ENCODE measurements at regions not wholly inside any gene's neighbourhood (a gene's known extent, or its start where the extent isn't known, plus 50 kb on each side); places are given as distances from the start of the nearest gene placed in this dataset.

DNA sequence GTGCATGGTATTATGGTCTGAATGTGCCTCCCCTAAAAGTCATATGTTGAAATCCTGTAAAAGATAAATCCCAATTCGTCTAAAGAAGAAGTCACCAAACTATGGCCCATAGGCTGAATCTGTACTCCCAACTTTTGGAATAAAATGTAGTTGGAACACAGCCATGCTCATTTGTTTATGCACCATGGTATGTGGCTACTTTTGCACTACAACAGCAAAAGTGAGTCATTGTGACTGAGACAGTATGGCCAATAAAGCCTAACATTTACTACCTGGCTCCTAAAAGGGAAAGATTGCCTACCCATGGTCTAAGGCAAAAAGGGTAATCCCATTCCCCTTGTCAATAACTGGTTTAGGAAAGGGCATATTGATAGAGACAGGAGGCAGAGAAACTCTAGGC is 101.8 kb downstream of the LRIG3 start:
- no peak overlapping the region for H3K4me3 ChIP-seq
- H3K36me3 ChIP-seq (ENCODE audit: low read depth), result no peaks in the 10 kb centered on the region
- no peaks in the 10 kb centered on the region for H3K4me1 ChIP-seq (ENCODE audit: low read depth)
- ATAC-seq (no peak), DNase-seq (no peak)
- TF ChIP-seq, protein P1, sequence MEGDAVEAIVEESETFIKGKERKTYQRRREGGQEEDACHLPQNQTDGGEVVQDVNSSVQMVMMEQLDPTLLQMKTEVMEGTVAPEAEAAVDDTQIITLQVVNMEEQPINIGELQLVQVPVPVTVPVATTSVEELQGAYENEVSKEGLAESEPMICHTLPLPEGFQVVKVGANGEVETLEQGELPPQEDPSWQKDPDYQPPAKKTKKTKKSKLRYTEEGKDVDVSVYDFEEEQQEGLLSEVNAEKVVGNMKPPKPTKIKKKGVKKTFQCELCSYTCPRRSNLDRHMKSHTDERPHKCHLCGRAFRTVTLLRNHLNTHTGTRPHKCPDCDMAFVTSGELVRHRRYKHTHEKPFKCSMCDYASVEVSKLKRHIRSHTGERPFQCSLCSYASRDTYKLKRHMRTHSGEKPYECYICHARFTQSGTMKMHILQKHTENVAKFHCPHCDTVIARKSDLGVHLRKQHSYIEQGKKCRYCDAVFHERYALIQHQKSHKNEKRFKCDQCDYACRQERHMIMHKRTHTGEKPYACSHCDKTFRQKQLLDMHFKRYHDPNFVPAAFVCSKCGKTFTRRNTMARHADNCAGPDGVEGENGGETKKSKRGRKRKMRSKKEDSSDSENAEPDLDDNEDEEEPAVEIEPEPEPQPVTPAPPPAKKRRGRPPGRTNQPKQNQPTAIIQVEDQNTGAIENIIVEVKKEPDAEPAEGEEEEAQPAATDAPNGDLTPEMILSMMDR (IDR thresholded peaks at IDR 0.05), result no peak
- H3K9me3 ChIP-seq, result no peaks in the 10 kb centered on the region
- intact Hi-C loops (cut with DNase I, micrococcal nuclease), result no loop called here

DNA sequence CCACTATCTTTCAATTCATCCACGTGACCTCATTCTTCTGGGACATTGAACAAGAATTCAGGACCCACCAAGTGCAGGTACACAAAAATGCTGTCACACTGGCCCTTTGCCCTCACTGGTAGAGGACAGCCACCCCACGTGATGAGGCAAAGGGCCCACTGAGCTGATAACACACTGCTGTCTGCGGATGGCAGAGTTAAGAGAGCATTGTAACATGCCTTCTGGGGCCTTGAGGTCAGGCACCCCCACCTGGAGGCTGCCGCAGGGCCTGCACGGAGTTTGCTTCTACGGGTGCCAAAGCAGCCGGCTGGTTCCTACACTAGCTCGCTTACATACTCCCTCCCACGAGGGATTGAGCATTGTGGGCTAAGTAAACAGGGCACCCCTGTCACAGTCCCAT is 101.0 kb downstream of the LRIG3 start:
- DNase-seq (no peak), ATAC-seq (no peak)
- Histone ChIP-seq H3K9me3 (no peaks in the 10 kb centered on the region), H3K36me3 (ENCODE audit: low read depth) (no peaks in the 10 kb centered on the region), H3K4me1 (ENCODE audit: low read depth) (no peaks in the 10 kb centered on the region), H3K4me3 (no peak overlapping the region)
- intact Hi-C loops (cut with DNase I, micrococcal nuclease), result no loop called here
- TF ChIP-seq, protein P1 (IDR thresholded peaks at IDR 0.05), result no peak

DNA sequence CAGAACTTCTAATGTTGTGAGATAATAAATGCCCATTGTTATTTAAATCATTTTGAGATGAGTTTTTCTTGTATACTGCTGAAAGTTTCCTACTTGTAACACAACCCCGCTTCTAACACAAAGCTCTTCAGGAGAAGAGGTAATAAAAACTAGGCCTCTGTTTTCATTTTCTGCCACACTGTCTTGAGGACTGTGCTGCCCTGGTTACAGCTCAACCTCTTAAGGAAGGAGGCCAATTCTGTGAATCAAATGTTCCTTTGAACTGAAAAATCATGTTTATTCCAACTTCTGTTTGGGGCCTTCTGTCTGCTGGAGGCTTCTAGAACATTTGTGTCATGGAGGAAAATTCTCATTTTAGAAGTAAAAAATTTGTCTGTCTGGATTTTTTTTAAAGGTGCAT is 100.3 kb downstream of the LRIG3 start:
- intact Hi-C loops (cut with DNase I, micrococcal nuclease), result no loop called here
- Histone ChIP-seq H3K9me3 (no peaks in the 10 kb centered on the region), H3K36me3 (ENCODE audit: low read depth) (no peaks in the 10 kb centered on the region), H3K4me3 (no peak overlapping the region), H3K4me1 (ENCODE audit: low read depth) (no peaks in the 10 kb centered on the region)
- DNase-seq (no peak), ATAC-seq (no peak)
- TF ChIP-seq, protein P1 (IDR thresholded peaks at IDR 0.05), result no peak
